DMS114 treated with DMSO at 0.1 percent for 48 hours (cell line): ENCODE measurements at regions not wholly inside any gene's neighbourhood (a gene's known extent, or its start where the extent isn't known, plus 50 kb on each side); places are given as distances from the start of the nearest gene placed in this dataset.

Experiments
- DNase-seq: peaks from one replicate; lab custom pipeline; 2025; ENCODE audit not compliant: unreplicated experiment; lab: John Stamatoyannopoulos, UW

- DNase-seq: no peak
These were observed 205.2 kb upstream of the KIRREL3 start for GRCh38 chr11:127205688-127206217.

GRCh38 chr11:127203490-127203889 lies 202.9 kb upstream of the KIRREL3 start:
- no peak for DNase-seq

GRCh38 chr11:127202105-127202504 lies 201.5 kb upstream of the KIRREL3 start:
- no peak for DNase-seq

- DNase-seq: no peak
These were observed 198.8 kb upstream of the KIRREL3 start for GRCh38 chr11:127199306-127199801.

- no peak for DNase-seq
These were observed 195.0 kb upstream of the KIRREL3 start for GRCh38 chr11:127195501-127196120.

- no peak for DNase-seq
These were observed 194.0 kb upstream of the KIRREL3 start for GRCh38 chr11:127194521-127194920.

GRCh38 chr11:127193950-127194349 lies 193.4 kb upstream of the KIRREL3 start:
- DNase-seq: no peak

- no peak for DNase-seq
These were observed 191.1 kb upstream of the KIRREL3 start for GRCh38 chr11:127191689-127192088.

GRCh38 chr11:127191261-127191660 lies 190.7 kb upstream of the KIRREL3 start:
- no peak for DNase-seq

- DNase-seq: no peak
These were observed 182.1 kb upstream of the KIRREL3 start for GRCh38 chr11:127182586-127183203.

GRCh38 chr11:127157225-127157624 lies 156.7 kb upstream of the KIRREL3 start:
- no peak for DNase-seq

- no peak for DNase-seq
These were observed 148.8 kb upstream of the KIRREL3 start for GRCh38 chr11:127149410-127149809.

GRCh38 chr11:127143251-127143650 lies 142.7 kb upstream of the KIRREL3 start:
- DNase-seq: no peak

GRCh38 chr11:127138613-127139012 lies 138.0 kb upstream of the KIRREL3 start:
- no peak for DNase-seq

GRCh38 chr11:127137771-127138280 lies 137.3 kb upstream of the KIRREL3 start:
- no peak for DNase-seq

- DNase-seq: no peak
These were observed 135.9 kb upstream of the KIRREL3 start for GRCh38 chr11:127136438-127136837.

- no peak for DNase-seq
These were observed 134.7 kb upstream of the KIRREL3 start for GRCh38 chr11:127135256-127135655.

- DNase-seq: no peak
These were observed 132.5 kb upstream of the KIRREL3 start for GRCh38 chr11:127133061-127133460.

GRCh38 chr11:127130321-127130720 lies 129.8 kb upstream of the KIRREL3 start:
- DNase-seq: no peak

GRCh38 chr11:127126986-127127385 lies 126.4 kb upstream of the KIRREL3 start:
- no peak for DNase-seq

GRCh38 chr11:127119356-127119755 lies 118.8 kb upstream of the KIRREL3 start:
- DNase-seq: no peak

GRCh38 chr11:127118811-127119210 lies 118.2 kb upstream of the KIRREL3 start:
- no peak for DNase-seq
